AG10803 (cell line): ENCODE measurements at regions not wholly inside any gene's neighbourhood (a gene's known extent, or its start where the extent isn't known, plus 50 kb on each side); places are given as distances from the start of the nearest gene placed in this dataset.

ENCODE experiments used
- DNase-seq: peaks from one replicate; pipeline ENCODE4 v3.0.0; 2010; ENCODE audit warnings: low read depth
- H3K4me3 ChIP-seq: 2 replicates; pipeline ENCODE4 v1.5.1; 2011; ENCODE audit warnings: mild to moderate bottlenecking, low read length, control low read depth
- CTCF ChIP-seq: conservative IDR thresholded peaks from 2 replicates; pipeline ENCODE4 v1.5.1; 2011; ENCODE audit warnings: mild to moderate bottlenecking, low read length, control low read depth, inconsistent platforms

GRCh38 chr16:51024703-51025102 is 126.4 kb downstream of the SALL1 start:
- no peak overlapping the region for H3K4me3 ChIP-seq
- no peak for TF ChIP-seq CTCF
- no peak for DNase-seq

GRCh38 chr16:51022955-51023354 is 128.1 kb downstream of the SALL1 start:
- TF ChIP-seq CTCF: no peak
- H3K4me3 ChIP-seq: no peak overlapping the region
- DNase-seq: no peak

- no peak for TF ChIP-seq CTCF
Observed at GRCh38 chr16:51019617-51020016, 131.5 kb downstream of the SALL1 start.

GRCh38 chr16:51017969-51018368 is 133.1 kb downstream of the SALL1 start:
- DNase-seq: no peak

More at GRCh38 chr16:51019617-51020016, 131.5 kb downstream of the SALL1 start:
- H3K4me3 ChIP-seq: no peak overlapping the region
- DNase-seq: no peak

GRCh38 chr16:51012396-51012795 is 138.7 kb downstream of the SALL1 start:
- no peak overlapping the region for H3K4me3 ChIP-seq
- TF ChIP-seq CTCF: no peak

More at GRCh38 chr16:51017969-51018368, 133.1 kb downstream of the SALL1 start:
- TF ChIP-seq CTCF: no peak
- no peak overlapping the region for H3K4me3 ChIP-seq

GRCh38 chr16:51010817-51011216 is 140.3 kb downstream of the SALL1 start:
- no peak overlapping the region for H3K4me3 ChIP-seq
- DNase-seq: no peak
- TF ChIP-seq CTCF: no peak

More at GRCh38 chr16:51012396-51012795, 138.7 kb downstream of the SALL1 start:
- DNase-seq: no peak

- TF ChIP-seq CTCF: no peak
- DNase-seq: no peak
- no peak overlapping the region for H3K4me3 ChIP-seq
Observed at GRCh38 chr16:51009813-51010212, 141.3 kb downstream of the SALL1 start.
